GM23338 (cell line): ENCODE measurements at regions not wholly inside any gene's neighbourhood (a gene's known extent, or its start where the extent isn't known, plus 50 kb on each side); places are given as distances from the start of the nearest gene placed in this dataset.

Source experiments
- ATAC-seq: fragments of 200-7000 bp; cut with Tn5 transposase; 3 replicates; pipeline ENCODE4 v1.9.1; 2020
- DNase-seq: peaks from one replicate; pipeline ENCODE4 v3.0.0-alpha.2; 2015; ENCODE audit warnings: low spot score
- H2AFZ ChIP-seq: fragments of 200-600 bp; sonication (generic); 2 replicates; pipeline ENCODE4 v1.8.0; 2016; ENCODE audit warnings: antibody characterized with exemption, mild to moderate bottlenecking, moderate library complexity
- H3F3A ChIP-seq: fragments of 200-600 bp; sonication (generic); replicated peaks from 2 replicates; pipeline ENCODE4 v1.8.0; 2017; ENCODE audit warnings: antibody characterized with exemption, mixed run types, low read depth
- H3K27ac ChIP-seq: fragments of 200-600 bp; sonication (generic); 2 replicates; pipeline ENCODE4 v1.6.1; 2016; ENCODE audit warnings: low read depth
- H3K27me3 ChIP-seq: fragments of 200-600 bp; sonication (generic); 2 replicates; pipeline ENCODE4 v1.8.0; 2016; ENCODE audit warnings: mild to moderate bottlenecking, mixed run types, moderate library complexity; ENCODE audit not compliant: insufficient read depth
- H3K36me3 ChIP-seq: fragments of 200-600 bp; sonication (generic); 2 replicates; pipeline ENCODE4 v1.8.0; 2016; ENCODE audit warnings: mild to moderate bottlenecking; ENCODE audit not compliant: insufficient read depth
- H3K4me1 ChIP-seq: fragments of 200-600 bp; sonication (generic); 2 replicates; pipeline ENCODE4 v1.8.0; 2016; ENCODE audit warnings: mild to moderate bottlenecking, moderate library complexity; ENCODE audit not compliant: insufficient read depth
- H3K4me2 ChIP-seq: fragments of 200-600 bp; sonication (generic); 2 replicates; pipeline ENCODE4 v1.7.1; 2017; ENCODE audit warnings: mixed run types
- H3K4me3 ChIP-seq: fragments of 200-600 bp; sonication (generic); 2 replicates; pipeline ENCODE4 v1.6.1; 2016; ENCODE audit warnings: mixed run types
- H3K79me2 ChIP-seq: fragments of 200-600 bp; sonication (generic); replicated peaks from 2 replicates; pipeline ENCODE4 v1.8.0; 2017; ENCODE audit warnings: mild to moderate bottlenecking; ENCODE audit not compliant: insufficient read depth
- H3K9me2 ChIP-seq: fragments of 200-600 bp; sonication (generic); 2 replicates; pipeline ENCODE4 v1.8.0; 2017; ENCODE audit not compliant: insufficient read depth
- H4K20me1 ChIP-seq: fragments of 200-600 bp; sonication (generic); replicated peaks from 2 replicates; pipeline ENCODE4 v1.8.0; 2017; ENCODE audit warnings: mild to moderate bottlenecking; ENCODE audit not compliant: insufficient read depth
- H3K27ac Mint-ChIP-seq: 2 replicates; pipeline ENCODE4 v1.8.0; 2020; ENCODE audit warnings: inconsistent platforms, mild to moderate bottlenecking, moderate library complexity, mixed read lengths
- H3K27me3 Mint-ChIP-seq: 3 replicates; pipeline ENCODE4 v1.8.0; 2022; ENCODE audit warnings: low read depth, mild to moderate bottlenecking, moderate library complexity, mixed read lengths, inconsistent platforms; ENCODE audit not compliant: insufficient read depth, poor library complexity
- H3K36me3 Mint-ChIP-seq: 3 replicates; pipeline ENCODE4 v1.8.0; 2021; ENCODE audit warnings: low read depth, mild to moderate bottlenecking, inconsistent platforms, moderate library complexity, mixed read lengths
- H3K4me1 Mint-ChIP-seq: 3 replicates; pipeline ENCODE4 v1.8.0; 2020; ENCODE audit warnings: mild to moderate bottlenecking, inconsistent platforms, mixed read lengths
- H3K4me3 Mint-ChIP-seq: 3 replicates; pipeline ENCODE4 v1.8.0; 2021; ENCODE audit warnings: moderate library complexity, mild to moderate bottlenecking, inconsistent platforms, mixed read lengths
- H3K9me3 Mint-ChIP-seq: 3 replicates; pipeline ENCODE4 v1.8.0; 2020; ENCODE audit warnings: moderate library complexity, mild to moderate bottlenecking, inconsistent platforms, mixed read lengths
- CREB1 ChIP-seq: fragments of 250-450 bp; sonication (Bioruptor Pico); IDR thresholded peaks from 2 replicates; pipeline ENCODE4 v1.5.0; 2020; ENCODE audit warnings: low read depth, mild to moderate bottlenecking, moderate library complexity
- CTCF ChIP-seq, 2 experiments: fragments of 200-600 bp in 1 of 2; sonication (generic) in 1 of 2; conservative IDR thresholded peaks; 2 replicates each; pipeline versions ENCODE4 v1.5.1 to v1.6.1; 2016 to 2017; ENCODE audit warnings: antibody characterized with exemption in 2 of 2, low read depth in 2 of 2, mild to moderate bottlenecking in 2 of 2, moderate library complexity in 1 of 2
- ETS1 ChIP-seq: IDR thresholded peaks from 2 replicates; pipeline ENCODE4 v1.6.1; 2016; ENCODE audit warnings: antibody characterized with exemption
- EZH2 ChIP-seq: fragments of 200-600 bp; sonication (generic); IDR thresholded peaks from one replicate; pipeline ENCODE4 v1.8.0; 2017; ENCODE audit warnings: antibody characterized with exemption, mild to moderate bottlenecking, low read depth; ENCODE audit not compliant: unreplicated experiment
- EZH2phosphoT487 ChIP-seq: fragments of 200-600 bp; sonication (generic); IDR thresholded peaks from one replicate; pipeline ENCODE4 v1.8.1; 2018; ENCODE audit warnings: antibody characterized with exemption; ENCODE audit not compliant: unreplicated experiment
- JUNB ChIP-seq: IDR thresholded peaks from one replicate; pipeline ENCODE4 v1.6.1; 2016; ENCODE audit warnings: antibody characterized with exemption; ENCODE audit not compliant: unreplicated experiment
- NANOG ChIP-seq: IDR thresholded peaks from 2 replicates; pipeline ENCODE4 v1.6.1; 2016; ENCODE audit warnings: antibody characterized with exemption, borderline replicate concordance
- POLR2AphosphoS5 ChIP-seq: IDR thresholded peaks from 2 replicates; pipeline ENCODE4 v1.6.1; 2016; ENCODE audit warnings: antibody characterized with exemption, low read depth
- REST ChIP-seq: IDR thresholded peaks from one replicate; pipeline ENCODE4 v1.6.1; 2018; ENCODE audit warnings: antibody characterized with exemption; ENCODE audit not compliant: unreplicated experiment
- STAT1 ChIP-seq: IDR thresholded peaks from one replicate; pipeline ENCODE4 v1.6.1; 2016; ENCODE audit warnings: antibody characterized with exemption; ENCODE audit not compliant: unreplicated experiment
- ZNF114 ChIP-seq: fragments of 250-450 bp; sonication (Bioruptor Pico); IDR thresholded peaks from 2 replicates; pipeline ENCODE4 v1.5.0; 2020; ENCODE audit warnings: mild to moderate bottlenecking, moderate library complexity
- ZNF331 ChIP-seq: fragments of 250-450 bp; sonication (Bioruptor Pico); IDR thresholded peaks from 2 replicates; pipeline ENCODE4 v1.5.0; 2020; ENCODE audit warnings: low read depth, mild to moderate bottlenecking, moderate library complexity
- TF ChIP-seq, protein P1 (sequence below): fragments of 250-450 bp; sonication (Bioruptor Pico); IDR thresholded peaks from 2 replicates; pipeline ENCODE4 v1.5.0; 2020; ENCODE audit warnings: mild to moderate bottlenecking, moderate library complexity

- ATAC-seq (no peak), DNase-seq (no peak)
- Mint-ChIP-seq H3K27me3 (no peaks in the 10 kb centered on the region), H3K4me3 (no peak overlapping the region), H3K4me1 (no peaks in the 10 kb centered on the region), H3K36me3 (no peaks in the 10 kb centered on the region), H3K27ac (no peak overlapping the region), H3K9me3 (no peaks in the 10 kb centered on the region)
- Histone ChIP-seq H4K20me1 (no peaks in the 10 kb centered on the region), H3K9me2 (no peaks in the 10 kb centered on the region), H3K4me3 (no peak overlapping the region), H3F3A (no peaks in the 10 kb centered on the region), H3K79me2 (no peaks in the 10 kb centered on the region), H3K4me2 (no peak overlapping the region), H3K27me3 (no peaks in the 10 kb centered on the region), H3K27ac (no peak overlapping the region), H3K4me1 (no peaks in the 10 kb centered on the region), H3K36me3 (no peaks in the 10 kb centered on the region), H2AFZ (no peak overlapping the region)
- TF ChIP-seq, protein P1, sequence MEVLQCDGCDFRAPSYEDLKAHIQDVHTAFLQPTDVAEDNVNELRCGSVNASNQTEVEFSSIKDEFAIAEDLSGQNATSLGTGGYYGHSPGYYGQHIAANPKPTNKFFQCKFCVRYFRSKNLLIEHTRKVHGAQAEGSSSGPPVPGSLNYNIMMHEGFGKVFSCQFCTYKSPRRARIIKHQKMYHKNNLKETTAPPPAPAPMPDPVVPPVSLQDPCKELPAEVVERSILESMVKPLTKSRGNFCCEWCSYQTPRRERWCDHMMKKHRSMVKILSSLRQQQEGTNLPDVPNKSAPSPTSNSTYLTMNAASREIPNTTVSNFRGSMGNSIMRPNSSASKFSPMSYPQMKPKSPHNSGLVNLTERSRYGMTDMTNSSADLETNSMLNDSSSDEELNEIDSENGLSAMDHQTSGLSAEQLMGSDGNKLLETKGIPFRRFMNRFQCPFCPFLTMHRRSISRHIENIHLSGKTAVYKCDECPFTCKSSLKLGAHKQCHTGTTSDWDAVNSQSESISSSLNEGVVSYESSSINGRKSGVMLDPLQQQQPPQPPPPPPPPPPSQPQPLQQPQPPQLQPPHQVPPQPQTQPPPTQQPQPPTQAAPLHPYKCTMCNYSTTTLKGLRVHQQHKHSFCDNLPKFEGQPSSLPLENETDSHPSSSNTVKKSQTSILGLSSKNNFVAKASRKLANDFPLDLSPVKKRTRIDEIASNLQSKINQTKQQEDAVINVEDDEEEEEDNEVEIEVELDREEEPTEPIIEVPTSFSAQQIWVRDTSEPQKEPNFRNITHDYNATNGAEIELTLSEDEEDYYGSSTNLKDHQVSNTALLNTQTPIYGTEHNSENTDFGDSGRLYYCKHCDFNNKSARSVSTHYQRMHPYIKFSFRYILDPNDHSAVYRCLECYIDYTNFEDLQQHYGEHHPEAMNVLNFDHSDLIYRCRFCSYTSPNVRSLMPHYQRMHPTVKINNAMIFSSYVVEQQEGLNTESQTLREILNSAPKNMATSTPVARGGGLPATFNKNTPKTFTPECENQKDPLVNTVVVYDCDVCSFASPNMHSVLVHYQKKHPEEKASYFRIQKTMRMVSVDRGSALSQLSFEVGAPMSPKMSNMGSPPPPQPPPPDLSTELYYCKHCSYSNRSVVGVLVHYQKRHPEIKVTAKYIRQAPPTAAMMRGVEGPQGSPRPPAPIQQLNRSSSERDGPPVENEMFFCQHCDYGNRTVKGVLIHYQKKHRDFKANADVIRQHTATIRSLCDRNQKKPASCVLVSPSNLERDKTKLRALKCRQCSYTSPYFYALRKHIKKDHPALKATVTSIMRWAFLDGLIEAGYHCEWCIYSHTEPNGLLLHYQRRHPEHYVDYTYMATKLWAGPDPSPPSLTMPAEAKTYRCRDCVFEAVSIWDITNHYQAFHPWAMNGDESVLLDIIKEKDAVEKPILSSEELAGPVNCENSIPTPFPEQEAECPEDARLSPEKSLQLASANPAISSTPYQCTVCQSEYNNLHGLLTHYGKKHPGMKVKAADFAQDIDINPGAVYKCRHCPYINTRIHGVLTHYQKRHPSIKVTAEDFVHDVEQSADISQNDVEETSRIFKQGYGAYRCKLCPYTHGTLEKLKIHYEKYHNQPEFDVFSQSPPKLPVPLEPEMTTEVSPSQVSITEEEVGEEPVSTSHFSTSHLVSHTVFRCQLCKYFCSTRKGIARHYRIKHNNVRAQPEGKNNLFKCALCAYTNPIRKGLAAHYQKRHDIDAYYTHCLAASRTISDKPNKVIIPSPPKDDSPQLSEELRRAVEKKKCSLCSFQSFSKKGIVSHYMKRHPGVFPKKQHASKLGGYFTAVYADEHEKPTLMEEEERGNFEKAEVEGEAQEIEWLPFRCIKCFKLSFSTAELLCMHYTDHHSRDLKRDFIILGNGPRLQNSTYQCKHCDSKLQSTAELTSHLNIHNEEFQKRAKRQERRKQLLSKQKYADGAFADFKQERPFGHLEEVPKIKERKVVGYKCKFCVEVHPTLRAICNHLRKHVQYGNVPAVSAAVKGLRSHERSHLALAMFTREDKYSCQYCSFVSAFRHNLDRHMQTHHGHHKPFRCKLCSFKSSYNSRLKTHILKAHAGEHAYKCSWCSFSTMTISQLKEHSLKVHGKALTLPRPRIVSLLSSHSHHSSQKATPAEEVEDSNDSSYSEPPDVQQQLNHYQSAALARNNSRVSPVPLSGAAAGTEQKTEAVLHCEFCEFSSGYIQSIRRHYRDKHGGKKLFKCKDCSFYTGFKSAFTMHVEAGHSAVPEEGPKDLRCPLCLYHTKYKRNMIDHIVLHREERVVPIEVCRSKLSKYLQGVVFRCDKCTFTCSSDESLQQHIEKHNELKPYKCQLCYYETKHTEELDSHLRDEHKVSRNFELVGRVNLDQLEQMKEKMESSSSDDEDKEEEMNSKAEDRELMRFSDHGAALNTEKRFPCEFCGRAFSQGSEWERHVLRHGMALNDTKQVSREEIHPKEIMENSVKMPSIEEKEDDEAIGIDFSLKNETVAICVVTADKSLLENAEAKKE: no peak
- TF ChIP-seq STAT1 (no peak), CTCF (conservative IDR thresholded peaks at IDR 0.05; ENCODE audit: low read depth in 2 of 2) (no peak), ZNF331 (CRISPR knock-in tag) (no peak), POLR2AphosphoS5 (no peak), ETS1 (no peak), EZH2phosphoT487 (no peak), JUNB (no peak), NANOG (no peak), ZNF114 (CRISPR knock-in tag) (no peak), EZH2 (no peak), REST (no peak), CREB1 (CRISPR knock-in tag) (no peak)
Measured at GRCh38 chr20:12040261-12040660, 122.6 kb downstream of the BTBD3 start.
